ENCODE measurements at regions not wholly inside any gene's neighbourhood (a gene's known extent, or its start where the extent isn't known, plus 50 kb on each side); places are given as distances from the start of the nearest gene placed in this dataset.

DNA sequence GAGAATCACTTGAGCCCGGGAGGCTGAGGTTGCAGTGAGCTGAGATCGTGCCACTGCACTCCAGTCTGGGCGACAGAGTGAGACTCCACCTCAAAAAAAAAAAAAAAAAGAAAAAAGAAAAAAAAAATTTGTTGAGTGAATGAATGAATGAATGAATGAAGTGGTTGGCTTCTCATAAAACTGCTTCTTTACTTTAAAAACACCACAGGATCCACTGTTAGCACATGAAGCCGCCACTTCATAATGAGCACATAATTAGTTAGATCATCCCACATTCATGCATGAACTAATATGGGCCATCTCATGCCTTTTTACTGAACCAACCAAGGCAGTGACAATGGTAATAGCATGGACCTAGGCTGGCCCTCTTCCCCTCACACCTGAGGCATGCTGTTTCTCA is 135.0 kb upstream of the XYLT1 start:
- Histone ChIP-seq H3K9me3 (ENCODE audit: control insufficient read depth, insufficient read depth, low read length) (no peaks in the 10 kb centered on the region), H3K9me2 (replicated peaks; ENCODE audit: control insufficient read depth, low read length) (no peaks in the 10 kb centered on the region), H3K27ac (ENCODE audit: low read depth, low read length) (no peak overlapping the region), H3K36me3 (ENCODE audit: control insufficient read depth, low read length) (no peaks in the 10 kb centered on the region), H3K4me2 (ENCODE audit: low read length) (no peak overlapping the region), H3K4me1 (ENCODE audit: control insufficient read depth, low read length) (no peaks in the 10 kb centered on the region), H3K27me3 (ENCODE audit: control insufficient read depth, low read length) (no peaks in the 10 kb centered on the region), H3K79me2 (ENCODE audit: control insufficient read depth, low read length) (no peaks in the 10 kb centered on the region), H3K4me3 (ENCODE audit: low read length) (no peak overlapping the region), H4K20me1 (ENCODE audit: control insufficient read depth, insufficient read depth, low read depth, low read length) (no peaks in the 10 kb centered on the region), H3F3A (ENCODE audit: control insufficient read depth, insufficient read depth) (no peaks in the 10 kb centered on the region)
- no peak for TF ChIP-seq EZH2phosphoT487 (IDR thresholded peaks at IDR 0.05; ENCODE audit: borderline replicate concordance, low read length)
- TF ChIP-seq, protein P1, sequence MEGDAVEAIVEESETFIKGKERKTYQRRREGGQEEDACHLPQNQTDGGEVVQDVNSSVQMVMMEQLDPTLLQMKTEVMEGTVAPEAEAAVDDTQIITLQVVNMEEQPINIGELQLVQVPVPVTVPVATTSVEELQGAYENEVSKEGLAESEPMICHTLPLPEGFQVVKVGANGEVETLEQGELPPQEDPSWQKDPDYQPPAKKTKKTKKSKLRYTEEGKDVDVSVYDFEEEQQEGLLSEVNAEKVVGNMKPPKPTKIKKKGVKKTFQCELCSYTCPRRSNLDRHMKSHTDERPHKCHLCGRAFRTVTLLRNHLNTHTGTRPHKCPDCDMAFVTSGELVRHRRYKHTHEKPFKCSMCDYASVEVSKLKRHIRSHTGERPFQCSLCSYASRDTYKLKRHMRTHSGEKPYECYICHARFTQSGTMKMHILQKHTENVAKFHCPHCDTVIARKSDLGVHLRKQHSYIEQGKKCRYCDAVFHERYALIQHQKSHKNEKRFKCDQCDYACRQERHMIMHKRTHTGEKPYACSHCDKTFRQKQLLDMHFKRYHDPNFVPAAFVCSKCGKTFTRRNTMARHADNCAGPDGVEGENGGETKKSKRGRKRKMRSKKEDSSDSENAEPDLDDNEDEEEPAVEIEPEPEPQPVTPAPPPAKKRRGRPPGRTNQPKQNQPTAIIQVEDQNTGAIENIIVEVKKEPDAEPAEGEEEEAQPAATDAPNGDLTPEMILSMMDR (IDR thresholded peaks at IDR 0.05; ENCODE audit: low read depth, low read length, poor library complexity, severe bottlenecking): no peak

DNA sequence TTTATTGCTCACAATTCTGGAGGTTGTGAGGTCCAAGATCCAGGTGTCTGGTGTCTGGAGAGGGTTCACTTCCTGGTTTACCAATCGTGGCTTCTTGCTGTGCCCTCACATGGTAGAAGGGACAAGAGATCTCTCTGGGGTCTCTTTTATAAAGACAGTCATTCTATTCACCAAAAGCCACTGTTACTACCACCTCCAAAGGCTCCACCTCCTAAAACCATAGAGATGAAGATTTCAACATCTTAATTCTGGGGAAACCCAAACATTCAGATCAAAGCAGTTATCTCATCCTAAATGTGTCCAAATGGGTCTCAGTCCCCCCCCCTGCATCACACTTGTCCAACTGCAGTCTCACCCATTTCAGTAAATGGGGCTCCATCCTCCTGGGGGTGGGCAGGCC is 132.9 kb upstream of the XYLT1 start:
- Histone ChIP-seq H3K9me3 (ENCODE audit: control insufficient read depth, insufficient read depth, low read length) (no peaks in the 10 kb centered on the region), H3K4me1 (ENCODE audit: control insufficient read depth, low read length) (no peaks in the 10 kb centered on the region)

DNA sequence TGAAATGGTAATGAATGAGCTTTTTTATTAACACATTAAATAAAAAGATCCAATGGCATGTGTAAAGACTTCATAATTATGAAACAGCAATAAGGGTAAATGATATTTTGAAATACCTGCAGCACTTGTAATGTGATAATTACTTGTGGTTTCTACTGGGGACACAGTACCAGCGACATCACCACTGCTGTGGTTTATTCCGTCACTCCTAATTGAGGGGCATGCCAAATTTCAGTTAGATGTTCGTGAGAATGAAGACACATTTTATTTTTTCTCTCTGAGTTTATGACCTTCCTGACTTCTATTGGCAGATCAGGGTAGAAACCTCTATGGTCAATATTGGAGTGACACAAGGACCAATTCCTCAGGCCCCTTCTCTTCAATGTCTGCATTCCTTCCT is 131.9 kb upstream of the XYLT1 start:
- no peaks in the 10 kb centered on the region for H4K20me1 ChIP-seq (ENCODE audit: control insufficient read depth, insufficient read depth, low read depth, low read length)
- no peaks in the 10 kb centered on the region for H3K79me2 ChIP-seq (ENCODE audit: control insufficient read depth, low read length)
- H3F3A ChIP-seq (ENCODE audit: control insufficient read depth, insufficient read depth): no peaks in the 10 kb centered on the region
- TF ChIP-seq, protein P1 (IDR thresholded peaks at IDR 0.05; ENCODE audit: low read depth, low read length, poor library complexity, severe bottlenecking): no peak
- no peak overlapping the region for H3K4me3 ChIP-seq (ENCODE audit: low read length)
- H3K4me1 ChIP-seq (ENCODE audit: control insufficient read depth, low read length): no peaks in the 10 kb centered on the region
- H3K4me2 ChIP-seq (ENCODE audit: low read length): no peak overlapping the region
- H3K27ac ChIP-seq (ENCODE audit: low read depth, low read length): no peak overlapping the region
- no peaks in the 10 kb centered on the region for H3K36me3 ChIP-seq (ENCODE audit: control insufficient read depth, low read length)
- H3K9me3 ChIP-seq (ENCODE audit: control insufficient read depth, insufficient read depth, low read length): no peaks in the 10 kb centered on the region
- no peaks in the 10 kb centered on the region for H3K9me2 ChIP-seq (replicated peaks; ENCODE audit: control insufficient read depth, low read length)
- no peaks in the 10 kb centered on the region for H3K27me3 ChIP-seq (ENCODE audit: control insufficient read depth, low read length)

More for the DNA sequence above, 132.9 kb upstream of the XYLT1 start:
- Histone ChIP-seq H3K4me3 (ENCODE audit: low read length) (no peak overlapping the region), H3K4me2 (ENCODE audit: low read length) (no peak overlapping the region), H3F3A (ENCODE audit: control insufficient read depth, insufficient read depth) (no peaks in the 10 kb centered on the region), H3K36me3 (ENCODE audit: control insufficient read depth, low read length) (no peaks in the 10 kb centered on the region), H3K9me2 (replicated peaks; ENCODE audit: control insufficient read depth, low read length) (no peaks in the 10 kb centered on the region), H3K27ac (ENCODE audit: low read depth, low read length) (no peak overlapping the region), H3K79me2 (ENCODE audit: control insufficient read depth, low read length) (no peaks in the 10 kb centered on the region), H3K27me3 (ENCODE audit: control insufficient read depth, low read length) (no peaks in the 10 kb centered on the region), H4K20me1 (ENCODE audit: control insufficient read depth, insufficient read depth, low read depth, low read length) (no peaks in the 10 kb centered on the region)
- TF ChIP-seq EZH2phosphoT487 (IDR thresholded peaks at IDR 0.05; ENCODE audit: borderline replicate concordance, low read length): no peak
- TF ChIP-seq, protein P1 (IDR thresholded peaks at IDR 0.05; ENCODE audit: low read depth, low read length, poor library complexity, severe bottlenecking): no peak

DNA sequence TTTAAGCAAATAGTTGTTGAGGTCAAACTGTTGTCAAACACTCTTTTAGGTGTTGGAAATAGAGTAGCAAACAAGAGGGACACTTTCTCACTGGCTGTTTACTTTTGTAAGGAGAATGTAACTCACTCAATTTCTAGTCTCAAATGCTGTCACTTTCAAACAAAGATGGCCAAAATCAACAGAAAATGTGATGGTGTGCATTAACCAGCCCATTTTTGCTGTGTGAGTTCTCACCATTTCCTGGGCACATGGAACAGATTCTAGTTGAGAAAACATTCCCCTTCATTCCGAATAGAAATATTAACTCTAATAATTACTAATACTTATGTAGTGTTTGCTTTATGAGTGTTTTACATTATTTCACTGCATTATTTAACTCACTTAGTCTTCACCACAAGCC is 128.2 kb upstream of the XYLT1 start:
- H3K4me3 ChIP-seq (ENCODE audit: low read length): no peak overlapping the region
- H3K79me2 ChIP-seq (ENCODE audit: control insufficient read depth, low read length): no peaks in the 10 kb centered on the region
- no peak overlapping the region for H3K27ac ChIP-seq (ENCODE audit: low read depth, low read length)
- H3K9me2 ChIP-seq (replicated peaks; ENCODE audit: control insufficient read depth, low read length): no peaks in the 10 kb centered on the region
- no peaks in the 10 kb centered on the region for H3K4me1 ChIP-seq (ENCODE audit: control insufficient read depth, low read length)
- H3K9me3 ChIP-seq (ENCODE audit: control insufficient read depth, insufficient read depth, low read length): no peaks in the 10 kb centered on the region
- H3K27me3 ChIP-seq (ENCODE audit: control insufficient read depth, low read length): no peaks in the 10 kb centered on the region
- H3F3A ChIP-seq (ENCODE audit: control insufficient read depth, insufficient read depth): no peaks in the 10 kb centered on the region
- H3K36me3 ChIP-seq (ENCODE audit: control insufficient read depth, low read length): no peaks in the 10 kb centered on the region
- no peaks in the 10 kb centered on the region for H4K20me1 ChIP-seq (ENCODE audit: control insufficient read depth, insufficient read depth, low read depth, low read length)
- H3K4me2 ChIP-seq (ENCODE audit: low read length): no peak overlapping the region
- no peak for TF ChIP-seq EZH2phosphoT487 (IDR thresholded peaks at IDR 0.05; ENCODE audit: borderline replicate concordance, low read length)
- TF ChIP-seq, protein P1 (IDR thresholded peaks at IDR 0.05; ENCODE audit: low read depth, low read length, poor library complexity, severe bottlenecking): no peak
